GM13977 (cell line): ENCODE measurements at regions not wholly inside any gene's neighbourhood (a gene's known extent, or its start where the extent isn't known, plus 50 kb on each side); places are given as distances from the start of the nearest gene placed in this dataset.
"Not testable (repeated sequence)": the region's sequence is repeated elsewhere in the genome, so short reads cannot be mapped to it uniquely, and the experiment has no call there.

ENCODE experiments used
- DNase-seq: peaks from one replicate; pipeline ENCODE4 v3.0.0; 2012; ENCODE audit warnings: low spot score
- in situ Hi-C: fragments of 300-500 bp; cut with MboI; formaldehyde crosslinking; loops from one replicate; pipeline ENCODE4 v1.12.0; 2022; ENCODE audit warnings: low sequenced_read_pairs, low pct_unique_long_range_greater_than_20kb, mixed read lengths, inconsistent platforms; ENCODE audit not compliant: unreplicated experiment
- TF ChIP-seq, protein P1 (sequence below): IDR thresholded peaks from 2 replicates; pipeline ENCODE4 v1.5.1; 2012; ENCODE audit warnings: mild to moderate bottlenecking, control low read depth; ENCODE audit not compliant: insufficient read depth; ENCODE audit errors: extremely low read depth, missing control alignments

GRCh38 chr6:134640229-134640628, 309.7 kb downstream of the ALDH8A1 start:
- no peak for DNase-seq
- in situ Hi-C loops = loop anchor here (10.0 kb wide), 1 partner anchor 465 kb away; no protein-coding TSS in a partner anchor
- TF ChIP-seq, protein P1, sequence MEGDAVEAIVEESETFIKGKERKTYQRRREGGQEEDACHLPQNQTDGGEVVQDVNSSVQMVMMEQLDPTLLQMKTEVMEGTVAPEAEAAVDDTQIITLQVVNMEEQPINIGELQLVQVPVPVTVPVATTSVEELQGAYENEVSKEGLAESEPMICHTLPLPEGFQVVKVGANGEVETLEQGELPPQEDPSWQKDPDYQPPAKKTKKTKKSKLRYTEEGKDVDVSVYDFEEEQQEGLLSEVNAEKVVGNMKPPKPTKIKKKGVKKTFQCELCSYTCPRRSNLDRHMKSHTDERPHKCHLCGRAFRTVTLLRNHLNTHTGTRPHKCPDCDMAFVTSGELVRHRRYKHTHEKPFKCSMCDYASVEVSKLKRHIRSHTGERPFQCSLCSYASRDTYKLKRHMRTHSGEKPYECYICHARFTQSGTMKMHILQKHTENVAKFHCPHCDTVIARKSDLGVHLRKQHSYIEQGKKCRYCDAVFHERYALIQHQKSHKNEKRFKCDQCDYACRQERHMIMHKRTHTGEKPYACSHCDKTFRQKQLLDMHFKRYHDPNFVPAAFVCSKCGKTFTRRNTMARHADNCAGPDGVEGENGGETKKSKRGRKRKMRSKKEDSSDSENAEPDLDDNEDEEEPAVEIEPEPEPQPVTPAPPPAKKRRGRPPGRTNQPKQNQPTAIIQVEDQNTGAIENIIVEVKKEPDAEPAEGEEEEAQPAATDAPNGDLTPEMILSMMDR = no peak

GRCh38 chr6:134637847-134638437, 312.0 kb downstream of the ALDH8A1 start:
- TF ChIP-seq, protein P1 = no peak
- DNase-seq = no peak
- in situ Hi-C loops = loop anchor here (10.0 kb wide), 1 partner anchor 247 kb away; no protein-coding TSS in a partner anchor

DNA sequence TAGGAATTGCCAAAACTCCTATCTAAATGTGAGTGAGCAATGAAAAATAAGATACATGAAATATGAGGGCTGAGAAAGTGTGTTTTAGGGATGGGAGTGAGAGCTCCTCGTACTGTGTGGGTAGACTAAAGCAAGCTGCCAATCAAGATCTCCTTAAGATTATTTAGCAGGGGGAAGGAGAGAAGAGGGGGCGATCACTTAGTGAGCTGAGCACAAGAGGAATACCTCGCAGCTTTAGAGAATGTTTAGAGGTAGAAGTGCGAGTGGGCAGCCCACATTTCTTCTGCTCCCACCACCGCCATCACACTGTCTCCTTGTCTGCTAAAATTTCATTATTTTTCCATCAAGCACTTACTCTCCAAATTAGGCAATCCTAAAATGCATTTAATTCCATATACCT, 312.6 kb downstream of the ALDH8A1 start:
- in situ Hi-C loops = loop anchor here (10.0 kb wide), 1 partner anchor 248 kb away; no protein-coding TSS in a partner anchor
- TF ChIP-seq, protein P1 = no peak
- no peak for DNase-seq

DNA sequence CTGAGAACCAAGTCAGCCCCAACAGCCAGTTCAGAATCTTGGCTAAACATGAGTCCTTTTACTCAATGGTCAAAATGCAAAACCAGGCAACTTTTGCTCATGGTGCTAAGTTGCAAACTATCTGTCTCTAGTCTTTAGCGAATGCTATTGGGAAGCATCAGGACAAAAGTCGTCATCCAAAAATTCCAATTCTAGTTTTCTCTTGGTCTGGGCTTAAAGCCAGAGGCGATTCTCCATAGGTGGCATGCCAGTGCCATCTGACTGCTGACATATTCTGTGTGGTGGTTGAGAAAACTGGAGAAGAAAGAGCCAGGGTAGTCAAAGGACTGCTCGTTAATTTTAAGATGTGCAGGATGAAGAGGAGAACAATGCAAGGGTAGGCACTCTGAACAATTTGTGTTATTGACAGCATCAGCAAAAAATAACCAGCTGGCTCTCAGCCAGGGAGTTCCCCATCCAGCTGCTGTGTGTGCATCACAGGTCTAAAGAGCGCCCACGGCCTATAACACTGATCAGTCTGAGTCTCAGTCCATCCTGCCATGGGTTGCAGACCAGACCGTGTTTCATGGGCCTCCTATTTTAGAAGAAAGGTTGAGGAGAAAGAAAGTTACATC, 313.6 kb downstream of the ALDH8A1 start:
- in situ Hi-C loops = loop anchor here (10.0 kb wide), 1 partner anchor 249 kb away; no protein-coding TSS in a partner anchor

GRCh38 chr6:134634966-134635365, 314.9 kb downstream of the ALDH8A1 start:
- in situ Hi-C loops = loop anchor here (10.0 kb wide), 1 partner anchor 250 kb away; no protein-coding TSS in a partner anchor
- DNase-seq = no peak
- TF ChIP-seq, protein P1 = no peak

More for the DNA sequence above, 313.6 kb downstream of the ALDH8A1 start:
- TF ChIP-seq, protein P1 = no peak
- peak; percentile 40 for DNase-seq

GRCh38 chr6:134634466-134634865, 315.4 kb downstream of the ALDH8A1 start:
- in situ Hi-C loops = loop anchor here (10.0 kb wide), 1 partner anchor 250 kb away; no protein-coding TSS in a partner anchor
- TF ChIP-seq, protein P1 = no peak
- DNase-seq = no peak

GRCh38 chr6:134632982-134633940, 315.3 kb upstream of the SGK1 start:
- not testable (repeated sequence) for DNase-seq
- in situ Hi-C loops = loop anchor here (10.0 kb wide), 1 partner anchor 252 kb away; no protein-coding TSS in a partner anchor
